ENCODE measurements at regions not wholly inside any gene's neighbourhood (a gene's known extent, or its start where the extent isn't known, plus 50 kb on each side); places are given as distances from the start of the nearest gene placed in this dataset.

GRCh38 chr3:188007897-188008296 is 146.1 kb upstream of the LPP start:
- H2AFZ ChIP-seq (ENCODE audit: insufficient read depth, low read depth, low read length, poor library complexity, severe bottlenecking), result no peak overlapping the region
- no peaks in the 10 kb centered on the region for H3K36me3 ChIP-seq (replicated peaks in 1 of 2; ENCODE audit: control extremely low read depth in 1 of 2, control insufficient read depth in 1 of 2, extremely low read depth in 1 of 2, insufficient read depth in 2 of 2, low read length in 1 of 2)
- H3K4me3 ChIP-seq (ENCODE audit: control extremely low read depth in 1 of 5, extremely low read depth in 1 of 5, insufficient read depth in 1 of 5, low read depth in 2 of 5, low read length in 4 of 5), result no peak overlapping the region
- no peaks in the 10 kb centered on the region for H3K27me3 Mint-ChIP-seq
- no peaks in the 10 kb centered on the region for H3K79me2 ChIP-seq (ENCODE audit: control insufficient read depth, insufficient read depth, low read length)
- DNase-seq, result no peak
- POLR2A ChIA-PET, result no interaction called here
- peaks cover 7% of the 10 kb centered on the region for H3K4me1 Mint-ChIP-seq
- no peak for ATAC-seq (ENCODE audit: low read depth)
- intact Hi-C loops (cut with micrococcal nuclease), result no loop called here
- no peak for TF ChIP-seq CTCF (IDR thresholded peaks at IDR 0.05)
- no peak for TF ChIP-seq EZH2 (IDR thresholded peaks at IDR 0.05; ENCODE audit: borderline replicate concordance, insufficient read depth, low read depth, low read length, poor library complexity, severe bottlenecking)
- H3K9me3 Mint-ChIP-seq (ENCODE audit: insufficient read depth), result peaks cover 2% of the 10 kb centered on the region
- WGBS (ENCODE audit: insufficient coverage), result 90% methylated on average over 4 of the region's 6 CpGs
- no peak overlapping the region for H3K9ac ChIP-seq (ENCODE audit: low read length)
- H3K27me3 ChIP-seq (replicated peaks in 1 of 4; ENCODE audit: control extremely low read depth in 1 of 4, control insufficient read depth in 3 of 4, insufficient read depth in 4 of 4, low read length in 3 of 4), result no peaks in the 10 kb centered on the region
- H3K27ac Mint-ChIP-seq, result no peak overlapping the region
- H4K20me1 ChIP-seq (ENCODE audit: control insufficient read depth, insufficient read depth, low read length, poor library complexity, severe bottlenecking), result no peaks in the 10 kb centered on the region
- H3K4me1 ChIP-seq (ENCODE audit: control insufficient read depth in 2 of 2, insufficient read depth in 2 of 2, low read length in 2 of 2), result peaks cover 7 to 8% of the 10 kb centered on the region in 2 donors
- CTCF ChIA-PET, result no interaction called here
- no peak overlapping the region for H3K27ac ChIP-seq (ENCODE audit: low read length in 2 of 2)
- no peak overlapping the region for H3K4me3 Mint-ChIP-seq
- H3K9me3 ChIP-seq (ENCODE audit: control extremely low read depth in 1 of 3, control insufficient read depth in 2 of 3, insufficient read depth in 1 of 3, low read length in 2 of 3), result no peaks in the 10 kb centered on the region
- H3K4me2 ChIP-seq (replicated peaks; ENCODE audit: low read depth, low read length, poor library complexity, severe bottlenecking), result no peak overlapping the region

- WGBS (ENCODE audit: insufficient coverage), result 100% methylated on average over 2 of the region's 3 CpGs
Measured at GRCh38 chr3:188008582-188009213, 145.3 kb upstream of the LPP start.

More at GRCh38 chr3:188008582-188009213, 145.3 kb upstream of the LPP start:
- H3K9me3 ChIP-seq (ENCODE audit: control extremely low read depth in 1 of 3, control insufficient read depth in 2 of 3, insufficient read depth in 1 of 3, low read length in 2 of 3), result no peaks in the 10 kb centered on the region
- no peak overlapping the region for H3K27ac Mint-ChIP-seq
- ATAC-seq (ENCODE audit: low read depth) (no peak), DNase-seq (no peak)
- H3K27me3 Mint-ChIP-seq, result no peaks in the 10 kb centered on the region
- no peaks in the 10 kb centered on the region for H4K20me1 ChIP-seq (ENCODE audit: control insufficient read depth, insufficient read depth, low read length, poor library complexity, severe bottlenecking)
- peaks cover 7% of the 10 kb centered on the region for H3K4me1 Mint-ChIP-seq
- H3K79me2 ChIP-seq (ENCODE audit: control insufficient read depth, insufficient read depth, low read length), result no peaks in the 10 kb centered on the region
- no peaks in the 10 kb centered on the region for H3K36me3 ChIP-seq (replicated peaks in 1 of 2; ENCODE audit: control extremely low read depth in 1 of 2, control insufficient read depth in 1 of 2, extremely low read depth in 1 of 2, insufficient read depth in 2 of 2, low read length in 1 of 2)
- no peak overlapping the region for H3K4me2 ChIP-seq (replicated peaks; ENCODE audit: low read depth, low read length, poor library complexity, severe bottlenecking)
- no peak overlapping the region for H3K4me3 ChIP-seq (ENCODE audit: control extremely low read depth in 1 of 5, extremely low read depth in 1 of 5, insufficient read depth in 1 of 5, low read depth in 2 of 5, low read length in 4 of 5)
- intact Hi-C loops (cut with micrococcal nuclease), result no loop called here
- H3K4me3 Mint-ChIP-seq, result no peak overlapping the region
- ChIA-PET POLR2A (no interaction called here), CTCF (no interaction called here)
- TF ChIP-seq CTCF (IDR thresholded peaks at IDR 0.05), result no peak
- H3K4me1 ChIP-seq (ENCODE audit: control insufficient read depth in 2 of 2, insufficient read depth in 2 of 2, low read length in 2 of 2), result peaks cover 7 to 8% of the 10 kb centered on the region in 2 donors
- no peak overlapping the region for H3K27ac ChIP-seq (ENCODE audit: low read length in 2 of 2)
- no peak overlapping the region for H2AFZ ChIP-seq (ENCODE audit: insufficient read depth, low read depth, low read length, poor library complexity, severe bottlenecking)
- no peak overlapping the region for H3K9ac ChIP-seq (ENCODE audit: low read length)
- H3K27me3 ChIP-seq (replicated peaks in 1 of 4; ENCODE audit: control extremely low read depth in 1 of 4, control insufficient read depth in 3 of 4, insufficient read depth in 4 of 4, low read length in 3 of 4), result no peaks in the 10 kb centered on the region
- H3K9me3 Mint-ChIP-seq (ENCODE audit: insufficient read depth), result peaks cover 2% of the 10 kb centered on the region

All from B cell (primary cell).